Mesendoderm (in vitro differentiated cells): ENCODE measurements at regions not wholly inside any gene's neighbourhood (a gene's known extent, or its start where the extent isn't known, plus 50 kb on each side); places are given as distances from the start of the nearest gene placed in this dataset.

Source experiments
- DNase-seq: peaks from one replicate; pipeline ENCODE4 v3.0.0; 2013
- H2AK5ac ChIP-seq: 2 replicates; pipeline ENCODE4 v1.6.1; 2013; ENCODE audit warnings: low read length, inconsistent platforms
- H2BK120ac ChIP-seq: 2 replicates; pipeline ENCODE4 v1.6.1; 2013; ENCODE audit warnings: low read depth, mild to moderate bottlenecking, low read length, moderate library complexity, mixed read lengths
- H2BK15ac ChIP-seq: replicated peaks from 2 replicates; pipeline ENCODE4 v1.6.1; 2013; ENCODE audit warnings: low read depth, mild to moderate bottlenecking, moderate library complexity
- H2BK5ac ChIP-seq: 2 replicates; pipeline ENCODE4 v1.6.1; 2013; ENCODE audit warnings: low read length, inconsistent platforms
- H3K18ac ChIP-seq: 2 replicates; pipeline ENCODE4 v1.6.1; 2013; ENCODE audit warnings: mild to moderate bottlenecking, low read length, mixed read lengths
- H3K23ac ChIP-seq: one replicate; pipeline ENCODE4 v1.6.1; 2013; ENCODE audit warnings: low read length
- H3K27ac ChIP-seq: 2 replicates; pipeline ENCODE4 v1.5.1; 2013; ENCODE audit warnings: low read depth, mild to moderate bottlenecking, inconsistent platforms, low read length, moderate library complexity
- H3K27me3 ChIP-seq: 2 replicates; pipeline ENCODE4 v1.6.1; 2013; ENCODE audit warnings: low read length, control low read depth, mild to moderate bottlenecking, inconsistent platforms; ENCODE audit not compliant: insufficient read depth, poor library complexity
- H3K36me3 ChIP-seq: 2 replicates; pipeline ENCODE4 v1.6.1; 2013; ENCODE audit warnings: low read length, inconsistent platforms; ENCODE audit not compliant: control insufficient read depth, insufficient read depth
- H3K4ac ChIP-seq: one replicate; pipeline ENCODE4 v1.6.1; 2013; ENCODE audit warnings: low read depth, mild to moderate bottlenecking, low read length, moderate library complexity
- H3K4me1 ChIP-seq: 2 replicates; pipeline ENCODE4 v1.6.1; 2013; ENCODE audit warnings: low read depth, low read length, inconsistent platforms; ENCODE audit not compliant: control insufficient read depth
- H3K4me2 ChIP-seq: 2 replicates; pipeline ENCODE4 v1.6.1; 2013; ENCODE audit warnings: low read length
- H3K4me3 ChIP-seq: 2 replicates; pipeline ENCODE4 v1.5.1; 2013; ENCODE audit warnings: mild to moderate bottlenecking, low read length
- H3K56ac ChIP-seq: one replicate; pipeline ENCODE4 v1.6.1; 2013; ENCODE audit warnings: low read length
- H3K79me1 ChIP-seq: 2 replicates; pipeline ENCODE4 v1.6.1; 2013; ENCODE audit warnings: low read length, inconsistent platforms
- H3K79me2 ChIP-seq: 2 replicates; pipeline ENCODE4 v1.6.1; 2013; ENCODE audit warnings: mild to moderate bottlenecking, low read length; ENCODE audit not compliant: control insufficient read depth, insufficient read depth
- H3K9ac ChIP-seq: 2 replicates; pipeline ENCODE4 v1.6.1; 2013; ENCODE audit warnings: low read length, inconsistent platforms
- H4K5ac ChIP-seq: one replicate; pipeline ENCODE4 v1.6.1; 2013; ENCODE audit warnings: low read length
- H4K8ac ChIP-seq: one replicate; pipeline ENCODE4 v1.6.1; 2013; ENCODE audit warnings: low read depth, mild to moderate bottlenecking, control low read depth, low read length, moderate library complexity
- WGBS: extraction: QIAGEN DNeasy Blood & Tissue Kit; methylation state at CpG from one replicate; pipeline ENCODE4 v1.1.7; 2013; ENCODE audit warnings: low lambda C conversion rate, missing lambda C conversion rate; ENCODE audit not compliant: insufficient coverage; ENCODE audit errors: extremely low coverage; 5-methylcytosine and 5-hydroxymethylcytosine counted together

DNA sequence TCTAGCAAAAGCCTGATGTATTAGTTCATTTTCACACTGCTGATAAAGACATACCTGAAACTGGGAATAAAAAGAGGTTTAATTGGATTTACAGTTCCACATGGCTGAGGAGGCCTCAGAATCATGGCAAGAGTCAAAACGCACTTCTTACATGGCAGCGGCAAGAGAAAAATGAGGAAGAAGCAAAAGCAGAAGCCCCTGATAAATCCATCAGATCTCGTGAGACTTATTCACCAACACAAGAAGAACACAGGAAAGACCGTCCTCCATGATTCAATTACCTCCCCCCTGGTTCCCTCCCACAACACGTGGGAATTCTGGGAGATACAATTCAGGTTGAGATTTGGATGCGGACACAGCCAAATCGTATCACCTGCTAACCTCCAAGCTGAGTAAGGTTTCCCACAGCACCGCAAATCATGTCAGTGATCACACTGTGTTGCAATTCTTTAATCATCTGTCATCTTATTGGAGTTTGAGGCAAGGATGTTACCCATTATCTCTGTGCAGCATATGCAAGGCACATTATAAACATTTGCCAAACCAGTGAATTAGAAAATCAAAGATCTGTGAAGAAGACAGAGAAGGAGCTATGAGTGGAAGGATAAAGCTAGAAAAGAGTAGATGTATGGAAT, 128.5 kb downstream of the ZNF281 start:
- no CpG with 5 or more reads among the region's 8 CpGs for WGBS

GRCh38 chr1:200279810-200280411, 129.9 kb downstream of the ZNF281 start:
- Histone ChIP-seq H2AK5ac (no peak overlapping the region), H3K4me3 (no peak overlapping the region), H3K4me1 (peaks cover 3% of the 10 kb centered on the region), H3K36me3 (no peaks in the 10 kb centered on the region), H4K8ac (no peak overlapping the region), H3K9ac (no peak overlapping the region), H3K27me3 (no peaks in the 10 kb centered on the region), H3K23ac (no peak overlapping the region), H4K5ac (no peak overlapping the region), H3K4ac (no peak overlapping the region), H3K27ac (no peak overlapping the region), H3K18ac (no peak overlapping the region), H2BK120ac (no peak overlapping the region), H3K79me2 (no peaks in the 10 kb centered on the region), H2BK5ac (no peak overlapping the region), H3K79me1 (no peaks in the 10 kb centered on the region), H3K56ac (no peak overlapping the region), H3K4me2 (no peak overlapping the region), H2BK15ac (no peak overlapping the region)
- WGBS: no CpG with 5 or more reads among the region's 4 CpGs
- peak; percentile 84 for DNase-seq

More for the DNA sequence above, 128.5 kb downstream of the ZNF281 start:
- Histone ChIP-seq H3K56ac (no peak overlapping the region), H3K4me1 (no peaks in the 10 kb centered on the region), H3K79me1 (no peaks in the 10 kb centered on the region), H3K9ac (no peak overlapping the region), H3K27ac (no peak overlapping the region), H2BK5ac (no peak overlapping the region), H3K79me2 (no peaks in the 10 kb centered on the region), H3K36me3 (no peaks in the 10 kb centered on the region), H3K27me3 (no peaks in the 10 kb centered on the region), H4K5ac (no peak overlapping the region), H3K4ac (no peak overlapping the region), H2BK120ac (no peak overlapping the region), H3K4me2 (no peak overlapping the region), H2AK5ac (no peak overlapping the region), H4K8ac (no peak overlapping the region), H2BK15ac (no peak overlapping the region), H3K18ac (no peak overlapping the region), H3K23ac (no peak overlapping the region), H3K4me3 (no peak overlapping the region)
- no peak for DNase-seq

- no peak overlapping the region for H4K8ac ChIP-seq
- H3K18ac ChIP-seq: no peak overlapping the region
- no peak overlapping the region for H3K4ac ChIP-seq
- H3K27ac ChIP-seq: no peak overlapping the region
- H3K27me3 ChIP-seq: no peaks in the 10 kb centered on the region
- no peaks in the 10 kb centered on the region for H3K79me2 ChIP-seq
- no peak for DNase-seq
- H2BK120ac ChIP-seq: no peak overlapping the region
- H3K4me2 ChIP-seq: no peak overlapping the region
- no peaks in the 10 kb centered on the region for H3K79me1 ChIP-seq
- no peak overlapping the region for H3K9ac ChIP-seq
- whole genome bisulfite sequencing: no CpG with 5 or more reads among the region's 9 CpGs
- no peak overlapping the region for H3K23ac ChIP-seq
- H2BK15ac ChIP-seq: no peak overlapping the region
- no peak overlapping the region for H2AK5ac ChIP-seq
- no peak overlapping the region for H4K5ac ChIP-seq
- no peak overlapping the region for H3K4me3 ChIP-seq
- peaks cover 3% of the 10 kb centered on the region for H3K4me1 ChIP-seq
- H3K56ac ChIP-seq: peak overlapping the region; percentile 7
- no peaks in the 10 kb centered on the region for H3K36me3 ChIP-seq
- peak overlapping the region; percentile 7 for H2BK5ac ChIP-seq
Observed at GRCh38 chr1:200275816-200276453, 133.9 kb downstream of the ZNF281 start.

GRCh38 chr1:200275415-200275814, 134.4 kb downstream of the ZNF281 start:
- Histone ChIP-seq H4K8ac (no peak overlapping the region), H3K9ac (no peak overlapping the region), H2BK15ac (no peak overlapping the region), H3K27me3 (no peaks in the 10 kb centered on the region), H3K4me1 (peaks cover 3% of the 10 kb centered on the region), H2BK5ac (no peak overlapping the region), H3K18ac (no peak overlapping the region), H2AK5ac (no peak overlapping the region), H3K79me2 (no peaks in the 10 kb centered on the region), H3K4me3 (no peak overlapping the region), H3K79me1 (no peaks in the 10 kb centered on the region), H4K5ac (no peak overlapping the region), H3K23ac (no peak overlapping the region), H3K4ac (no peak overlapping the region), H2BK120ac (no peak overlapping the region), H3K36me3 (no peaks in the 10 kb centered on the region), H3K27ac (peak overlapping the region; percentile 63), H3K4me2 (no peak overlapping the region), H3K56ac (no peak overlapping the region)
- no CpG with 5 or more reads among the region's 4 CpGs for WGBS
- peak; percentile 71 for DNase-seq

DNA sequence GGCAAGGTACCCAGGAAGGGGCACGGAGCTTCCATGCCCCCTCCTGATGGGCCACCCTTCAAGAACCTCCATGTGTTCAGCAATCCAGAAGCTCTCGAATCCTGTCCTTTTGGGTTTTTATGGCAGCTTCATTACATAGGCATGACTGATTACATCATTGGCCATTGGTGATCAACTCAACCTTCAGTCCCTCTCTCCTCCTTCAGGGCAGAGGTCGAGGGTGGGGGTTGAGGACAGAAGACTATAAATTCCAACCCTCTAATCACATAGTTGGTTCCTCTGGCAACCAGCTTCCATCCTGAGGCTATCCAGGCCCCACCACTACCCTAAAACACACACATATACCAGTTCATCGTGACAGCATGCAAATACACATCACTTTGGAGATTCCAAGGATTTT, 135.7 kb downstream of the ZNF281 start:
- peaks cover 3% of the 10 kb centered on the region for H3K4me1 ChIP-seq
- no peak overlapping the region for H2AK5ac ChIP-seq
- peak; percentile 30 for DNase-seq
- H3K4me2 ChIP-seq: no peak overlapping the region
- no peak overlapping the region for H3K23ac ChIP-seq
- no peak overlapping the region for H2BK15ac ChIP-seq
- WGBS: no CpG with 5 or more reads among the region's 4 CpGs
- H3K36me3 ChIP-seq: no peaks in the 10 kb centered on the region
- H3K4me3 ChIP-seq: no peak overlapping the region
- no peak overlapping the region for H2BK5ac ChIP-seq
- H3K79me1 ChIP-seq: no peaks in the 10 kb centered on the region
- H3K27ac ChIP-seq: no peak overlapping the region
- H3K79me2 ChIP-seq: no peaks in the 10 kb centered on the region
- no peak overlapping the region for H4K8ac ChIP-seq
- no peak overlapping the region for H3K4ac ChIP-seq
- H2BK120ac ChIP-seq: no peak overlapping the region
- H3K56ac ChIP-seq: no peak overlapping the region
- no peak overlapping the region for H4K5ac ChIP-seq
- H3K9ac ChIP-seq: no peak overlapping the region
- no peaks in the 10 kb centered on the region for H3K27me3 ChIP-seq
- no peak overlapping the region for H3K18ac ChIP-seq
